ENCODE measurements at regions not wholly inside any gene's neighbourhood (a gene's known extent, or its start where the extent isn't known, plus 50 kb on each side); places are given as distances from the start of the nearest gene placed in this dataset.

GRCh38 chr6:156560476-156560875 lies 216.7 kb upstream of the ARID1B start:
- no peak for DNase-seq

GRCh38 chr6:156559162-156559690 lies 218.0 kb upstream of the ARID1B start:
- no peak for DNase-seq

- no peak for DNase-seq
Observed at GRCh38 chr6:156557911-156558259, 219.3 kb upstream of the ARID1B start.

GRCh38 chr6:156557251-156557910 lies 219.8 kb upstream of the ARID1B start:
- no peak for DNase-seq

GRCh38 chr6:156556811-156557210 lies 220.4 kb upstream of the ARID1B start:
- no peak for DNase-seq

GRCh38 chr6:156555116-156555515 lies 222.1 kb upstream of the ARID1B start:
- DNase-seq, result no peak

- DNase-seq, result no peak
Observed at GRCh38 chr6:156554160-156554559, 223.0 kb upstream of the ARID1B start.

- no peak for DNase-seq
Observed at GRCh38 chr6:156552849-156553248, 224.3 kb upstream of the ARID1B start.

- no peak for DNase-seq
Observed at GRCh38 chr6:156550949-156551348, 226.2 kb upstream of the ARID1B start.

GRCh38 chr6:156545931-156546330 lies 231.2 kb upstream of the ARID1B start:
- DNase-seq, result no peak

- no peak for DNase-seq
Observed at GRCh38 chr6:156545021-156545420, 232.2 kb upstream of the ARID1B start.

GRCh38 chr6:156544046-156544445 lies 233.1 kb upstream of the ARID1B start:
- no peak for DNase-seq

GRCh38 chr6:156543431-156543830 lies 233.7 kb upstream of the ARID1B start:
- DNase-seq, result no peak

- DNase-seq, result no peak
Observed at GRCh38 chr6:156538875-156539660, 238.1 kb upstream of the ARID1B start.

GRCh38 chr6:156534594-156534993 lies 242.6 kb upstream of the ARID1B start:
- DNase-seq, result no peak

- DNase-seq, result no peak
Observed at GRCh38 chr6:156533872-156534524, 243.2 kb upstream of the ARID1B start.

- DNase-seq, result no peak
Observed at GRCh38 chr6:156526081-156526480, 251.1 kb upstream of the ARID1B start.

GRCh38 chr6:156525541-156525940 lies 251.6 kb upstream of the ARID1B start:
- no peak for DNase-seq

- DNase-seq, result no peak
Observed at GRCh38 chr6:156519940-156520339, 257.2 kb upstream of the ARID1B start.

- DNase-seq, result no peak
Observed at GRCh38 chr6:156517088-156517487, 260.1 kb upstream of the ARID1B start.

GRCh38 chr6:156515242-156515641 lies 261.9 kb upstream of the ARID1B start:
- no peak for DNase-seq

GRCh38 chr6:156513504-156513903 lies 263.7 kb upstream of the ARID1B start:
- no peak for DNase-seq

GRCh38 chr6:156511570-156511969 lies 265.6 kb upstream of the ARID1B start:
- no peak for DNase-seq

GRCh38 chr6:156511051-156511450 lies 266.1 kb upstream of the ARID1B start:
- no peak for DNase-seq

Data from HCEC 1CT (cell line).